Heart left ventricle (tissue), 16 donors: ENCODE measurements at regions not wholly inside any gene's neighbourhood (a gene's known extent, or its start where the extent isn't known, plus 50 kb on each side); places are given as distances from the start of the nearest gene placed in this dataset.

ENCODE experiments used
- ATAC-seq, 4 donors: fragments of 200-7000 bp; cut with Tn5 transposase; one replicate each; pipeline ENCODE4 v1.9.1; 2020 to 2022; ENCODE audit warnings: moderate library complexity in 4 of 4, mild to moderate bottlenecking in 3 of 4, moderate number of reproducible peaks in 1 of 4
- DNase-seq, 5 donors: peaks; one replicate each; pipeline ENCODE4 v3.0.0-alpha.2; 2020
- H3K27ac ChIP-seq, 12 donors: fragments of 200-600 bp; sonication (generic) in 4 of 12; one replicate each; pipeline versions ENCODE4 v1.5.0 to v1.8.0; 2016 to 2022; ENCODE audit warnings: mild to moderate bottlenecking in 2 of 12
- H3K27me3 ChIP-seq, 9 donors: fragments of 200-600 bp; sonication (generic) in 2 of 9; one replicate each; pipeline versions ENCODE4 v1.5.1 to v1.8.0; 2016 to 2022; ENCODE audit warnings: mild to moderate bottlenecking in 3 of 9
- H3K36me3 ChIP-seq, 9 donors: fragments of 200-600 bp; sonication (generic) in 2 of 9; one replicate each; pipeline versions ENCODE4 v1.5.0 to v1.8.0; 2018 to 2022; ENCODE audit warnings: mild to moderate bottlenecking in 2 of 9
- H3K4me1 ChIP-seq, 12 donors: fragments of 200-600 bp; sonication (generic) in 4 of 12; one replicate each; pipeline versions ENCODE4 v1.5.0 to v1.8.0; 2016 to 2022; ENCODE audit warnings: mild to moderate bottlenecking in 3 of 12
- H3K4me3 ChIP-seq, 12 donors: fragments of 200-600 bp; sonication (generic) in 4 of 12; one replicate each; pipeline versions ENCODE4 v1.5.0 to v1.8.0; 2017 to 2022; ENCODE audit warnings: mild to moderate bottlenecking in 9 of 12, moderate library complexity in 4 of 12
- H3K9me3 ChIP-seq, 12 donors: fragments of 200-600 bp; sonication (generic) in 4 of 12; one replicate each; pipeline versions ENCODE4 v1.5.0 to v1.8.0; 2016 to 2022; ENCODE audit warnings: mild to moderate bottlenecking in 1 of 12
- CTCF ChIP-seq, 12 donors: fragments of 200-600 bp; sonication (generic) in 4 of 12; IDR thresholded peaks; one replicate each; pipeline versions ENCODE4 v1.5.0 to v1.8.0; 2018 to 2022; ENCODE audit warnings: antibody characterized with exemption in 12 of 12, mild to moderate bottlenecking in 5 of 12
- POLR2A ChIP-seq, 2 donors: fragments of 450-650 bp; IDR thresholded peaks; one replicate each; pipeline ENCODE4 v1.6.1; 2017; ENCODE audit warnings: antibody characterized with exemption in 2 of 2, mild to moderate bottlenecking in 2 of 2, moderate library complexity in 2 of 2
- WGBS, 4 donors: extraction: QIAGEN DNeasy Blood & Tissue Kit in 2 of 4; methylation state at CpG; one replicate each; pipeline versions ENCODE4 v1.1.5 to v1.1.7; 2013 to 2018; 5-methylcytosine and 5-hydroxymethylcytosine counted together
- intact Hi-C, 10 donors: fragments of 100-400 bp; cut with DNase I; formaldehyde crosslinking; loops; one replicate each; pipeline versions ENCODE4 v1.11.1 to v1.14.2; 2022
- donor health status: ischemic (EF 13 %, LVEDD 7.1; RV severe dilation, severe dysfunction).
- donor health status: healthy with polysubstance abuse.
- donor health status: DM: no; HTN: yes; CAD: no.
- donor health status: DM: no; HTN: no; CAD: no.
- donor health status: ischemic (EF 25% LVEDD 6.9; RV normal size, moderate dysfunction).
- donor health status: ischemic (EF 25% LVEDD 5.7; RV mildly dilated, moderate dysfunction).
- donor health status: healthy.
- donor health status: DM: yes; HTN: yes; CAD: no.
- donor health status: ischemic (EF 35%, LVEDD 5.7; RV mildly dilated, moderate dysfunction).
- donor health status: nonischemic (EF 11% LVEDD 7.7; RV severe dilation, severe dysfunction).
- donor health status: DM: yes; HTN: yes; CAD: no.
- donor health status: PGD.
- donor health status: ischemic (EF 29% LVEDD 5.4; RV normal size, mild dysfunction).
- donor health status: nonischemic (EF 23%, LVEDD 6.1; RV moderate dilation, normal function).

- DNase-seq (no peak), ATAC-seq (no peak)
- H3K4me1 ChIP-seq: peaks cover 0 to 6% (median 0%) of the 10 kb centered on the region in 12 donors
- no peak overlapping the region for H3K4me3 ChIP-seq
- intact Hi-C loops: loop anchor here in 1 of 10 donors (10.0 kb wide), 1 partner anchor 254 kb away; no protein-coding TSS in a partner anchor
- TF ChIP-seq CTCF (IDR thresholded peaks at IDR 0.05) (no peak), POLR2A (IDR thresholded peaks at IDR 0.05) (no peak)
- H3K36me3 ChIP-seq: no peaks in the 10 kb centered on the region
- H3K9me3 ChIP-seq: peaks cover 0 to 2% (median 0%) of the 10 kb centered on the region in 12 donors
- no peaks in the 10 kb centered on the region for H3K27me3 ChIP-seq
- no peak overlapping the region for H3K27ac ChIP-seq
- 91 to 97% (median 94%) methylated on average over 2 of the region's 2 CpGs for WGBS, 4 donors
These were observed 60.8 kb upstream of the RNU6-1 start for GRCh38 chr15:67900621-67901147.

GRCh38 chr15:67901922-67902321, 62.1 kb upstream of the RNU6-1 start:
- Histone ChIP-seq H3K27me3 (no peaks in the 10 kb centered on the region), H3K4me1 (peaks cover 0 to 9% (median 0%) of the 10 kb centered on the region in 12 donors), H3K9me3 (no peaks in the 10 kb centered on the region), H3K4me3 (no peak overlapping the region), H3K36me3 (no peaks in the 10 kb centered on the region), H3K27ac (no peak overlapping the region)
- intact Hi-C loops: loop anchor here in 1 of 10 donors (10.0 kb wide), 1 partner anchor 253 kb away; no protein-coding TSS in a partner anchor
- DNase-seq: no peak
- TF ChIP-seq CTCF (IDR thresholded peaks at IDR 0.05) (no peak), POLR2A (IDR thresholded peaks at IDR 0.05) (no peak)
- ATAC-seq: no peak
- 80 to 100% (median 96%) methylated on average over 1 of the region's 1 CpG for WGBS, 4 donors

DNA sequence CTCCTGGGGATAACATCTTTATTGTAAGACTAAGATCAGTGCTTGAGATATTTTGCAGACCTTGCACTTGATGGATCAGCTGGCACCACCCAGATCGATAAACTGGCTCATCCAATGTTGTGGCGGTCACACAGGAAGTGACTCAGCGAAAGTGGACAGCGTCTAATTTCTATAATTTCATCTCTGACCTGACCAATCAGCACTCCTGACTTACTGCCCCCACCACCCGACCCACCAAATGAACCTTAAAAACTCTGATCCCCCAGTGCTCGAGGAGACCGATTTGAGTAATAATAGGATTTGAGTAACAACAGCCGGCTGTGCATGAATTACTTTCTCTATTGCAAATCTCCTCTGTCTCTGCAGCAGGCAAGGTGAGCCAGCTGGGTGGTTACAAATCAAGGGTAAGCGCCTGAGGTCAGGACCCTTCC, 62.7 kb upstream of the RNU6-1 start:
- no peak for ATAC-seq
- 91 to 94% (median 92%) methylated on average over 9 of the region's 9 CpGs for WGBS, 4 donors

GRCh38 chr15:67903708-67904107, 63.9 kb upstream of the RNU6-1 start:
- Histone ChIP-seq H3K27me3 (no peaks in the 10 kb centered on the region), H3K4me1 (peaks cover 0 to 14% (median 0%) of the 10 kb centered on the region in 12 donors), H3K27ac (no peak overlapping the region), H3K4me3 (no peak overlapping the region), H3K9me3 (no peaks in the 10 kb centered on the region), H3K36me3 (no peaks in the 10 kb centered on the region)
- no peak for ATAC-seq
- TF ChIP-seq CTCF (IDR thresholded peaks at IDR 0.05): no peak
- no peak for TF ChIP-seq POLR2A (IDR thresholded peaks at IDR 0.05)
- no peak for DNase-seq
- intact Hi-C loops: loop anchor here in 1 of 10 donors (10.0 kb wide), 1 partner anchor 251 kb away; no protein-coding TSS in a partner anchor

More for the DNA sequence above, 62.7 kb upstream of the RNU6-1 start:
- intact Hi-C loops: loop anchor here in 1 of 10 donors (10.0 kb wide), 1 partner anchor 252 kb away; no protein-coding TSS in a partner anchor
- H3K36me3 ChIP-seq: no peaks in the 10 kb centered on the region
- no peak for DNase-seq
- H3K4me3 ChIP-seq: no peak overlapping the region
- H3K27ac ChIP-seq: no peak overlapping the region
- H3K27me3 ChIP-seq: no peaks in the 10 kb centered on the region
- peaks cover 0 to 12% (median 0%) of the 10 kb centered on the region in 12 donors for H3K4me1 ChIP-seq
- no peaks in the 10 kb centered on the region for H3K9me3 ChIP-seq
- no peak for TF ChIP-seq POLR2A (IDR thresholded peaks at IDR 0.05)
- no peak for TF ChIP-seq CTCF (IDR thresholded peaks at IDR 0.05)
